ENCODE measurements at regions not wholly inside any gene's neighbourhood (a gene's known extent, or its start where the extent isn't known, plus 50 kb on each side); places are given as distances from the start of the nearest gene placed in this dataset.

DNA sequence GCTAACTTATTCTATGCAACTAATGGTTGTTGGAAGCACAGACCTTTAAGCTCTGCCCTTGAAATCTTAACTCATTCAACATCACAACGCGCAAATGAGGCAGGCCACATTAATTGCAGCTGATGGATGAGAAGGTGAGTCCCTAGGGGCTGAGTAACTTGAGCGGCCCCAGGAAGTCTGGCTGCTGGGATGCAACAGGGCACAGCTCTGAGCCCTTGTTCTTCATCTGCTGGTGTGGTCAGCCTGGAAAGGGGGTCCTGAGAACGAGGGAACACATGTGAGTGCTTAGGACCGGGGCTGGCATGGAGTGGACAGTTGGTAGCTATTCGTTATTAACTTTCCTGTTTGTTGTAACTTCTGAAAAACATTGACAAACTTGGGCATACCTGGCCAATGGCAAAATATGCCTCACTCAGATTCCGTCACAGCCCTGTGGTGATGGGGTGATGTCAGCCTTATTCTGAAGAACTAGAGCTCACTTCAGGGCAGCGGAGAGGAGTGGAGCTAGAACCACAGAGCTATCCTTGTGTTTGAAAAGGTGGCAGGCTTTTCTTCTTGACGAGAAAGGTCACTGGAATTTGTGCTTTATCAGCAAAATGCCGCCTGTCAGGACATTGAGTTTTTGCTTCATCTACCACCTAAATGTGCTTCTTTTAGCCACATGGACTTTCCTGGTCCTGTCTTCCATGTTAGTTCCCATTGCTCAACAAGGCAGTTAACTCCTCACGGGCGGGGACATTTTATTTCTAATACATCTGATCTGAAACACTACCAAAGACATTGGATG lies 145.9 kb upstream of the FHL2 start:
- Histone ChIP-seq H4K20me1 (replicated peaks in 1 of 2; ENCODE audit: control insufficient read depth in 1 of 2, insufficient read depth in 2 of 2, low read length in 2 of 2) (no peaks in the 10 kb centered on the region), H3K4ac (replicated peaks; ENCODE audit: insufficient read length, low read depth, low read length) (no peak overlapping the region), H2BK20ac (ENCODE audit: low read length) (no peak overlapping the region), H3K4me3 (ENCODE audit: extremely low read depth in 1 of 4, insufficient read depth in 2 of 4, low read depth in 3 of 4, low read length in 4 of 4) (no peak overlapping the region), H2BK12ac (ENCODE audit: low read depth, low read length) (no peak overlapping the region), H3K14ac (ENCODE audit: insufficient read length) (no peak overlapping the region), H4K91ac (replicated peaks; ENCODE audit: insufficient read length, low read length) (no peak overlapping the region), H3K18ac (ENCODE audit: extremely low read depth, low read length) (no peak overlapping the region), H2AK5ac (ENCODE audit: low read depth, low read length) (no peak overlapping the region), H2BK5ac (ENCODE audit: low read depth, low read length) (no peak overlapping the region), H4K5ac (ENCODE audit: insufficient read length, low read depth, low read length) (no peak overlapping the region), H3K36me3 (ENCODE audit: control insufficient read depth in 2 of 4, insufficient read depth in 4 of 4, low read length in 3 of 4) (no peaks in the 10 kb centered on the region), H2BK15ac (ENCODE audit: low read length) (no peak overlapping the region), H3K9me3 (ENCODE audit: insufficient read depth in 2 of 2, low read depth in 1 of 2, low read length in 1 of 2) (no peaks in the 10 kb centered on the region), H3K79me1 (ENCODE audit: low read depth, low read length) (no peaks in the 10 kb centered on the region), H3K23ac (ENCODE audit: insufficient read length) (no peak overlapping the region), H3K79me2 (ENCODE audit: control insufficient read depth in 1 of 2, insufficient read depth in 2 of 2, low read length in 2 of 2) (no peaks in the 10 kb centered on the region), H2AFZ (ENCODE audit: low read length) (no peak overlapping the region), H2BK120ac (replicated peaks; ENCODE audit: low read depth, low read length) (no peak overlapping the region), H3K4me1 (replicated peaks in 1 of 4; ENCODE audit: control insufficient read depth in 3 of 4, insufficient read depth in 4 of 4, low read length in 3 of 4) (no peaks in the 10 kb centered on the region; a peak in 2 of 7 replicates), H3K27ac (ENCODE audit: low read depth, low read length) (no peak overlapping the region), H3K23me2 (ENCODE audit: low read depth, low read length) (no peaks in the 10 kb centered on the region), H3K56ac (replicated peaks; ENCODE audit: insufficient read length, low read depth, low read length) (no peak overlapping the region), H3K9ac (replicated peaks in 1 of 4; ENCODE audit: extremely low read depth in 1 of 4, low read depth in 3 of 4, low read length in 3 of 4) (no peak overlapping the region), H3K4me2 (ENCODE audit: insufficient read depth in 1 of 2, low read depth in 2 of 2, low read length in 2 of 2) (no peak overlapping the region), H4K8ac (ENCODE audit: extremely low read depth, insufficient read depth, low read length) (no peak overlapping the region), H3K27me3 (replicated peaks in 1 of 4; ENCODE audit: control insufficient read depth in 3 of 4, extremely low read depth in 1 of 4, insufficient read depth in 3 of 4, low read length in 3 of 4) (no peaks in the 10 kb centered on the region)
- DNase-seq (ENCODE audit: low read depth in 1 of 2, low spot score in 2 of 2) (peak in 1 of 2 experiments; percentile 17), FAIRE-seq (no peak)
- WGBS, 2 experiments (ENCODE audit: extremely low coverage in 1 of 2, insufficient coverage in 1 of 2, insufficient read length in 1 of 2, insufficient replicate concordance in 2 of 2, low coverage in 1 of 2, low lambda C conversion rate in 2 of 2, missing lambda C conversion rate in 1 of 2), result 90% methylated on average over 12 of the region's 12 CpGs; no CpG with 5 or more reads in 1 of the 2 experiments
- ChIA-PET CTCF (ENCODE audit: partially characterized antibody) (interaction anchor here (0.8 to 4.1 kb wide), 13 partner anchors 9 to 432 kb away, joined by 3 to 22 read pairs (median 4); no protein-coding TSS in a partner anchor), POLR2A (ENCODE audit: partially characterized antibody) (no interaction called here)
- TF ChIP-seq RNF2 (IDR thresholded peaks at IDR 0.05; ENCODE audit: borderline replicate concordance, low read depth, low read length, missing control alignments, poor library complexity, severe bottlenecking), result no peak
- peak; percentile 61; the same call in 1 of the 2 replicates for TF ChIP-seq MAFK (IDR thresholded peaks at IDR 0.05; ENCODE audit: low read depth, low read length)
- no peak for TF ChIP-seq ASH2L (IDR thresholded peaks at IDR 0.05; ENCODE audit: low read length)
